ENCODE measurements at regions not wholly inside any gene's neighbourhood (a gene's known extent, or its start where the extent isn't known, plus 50 kb on each side); places are given as distances from the start of the nearest gene placed in this dataset.

DNA sequence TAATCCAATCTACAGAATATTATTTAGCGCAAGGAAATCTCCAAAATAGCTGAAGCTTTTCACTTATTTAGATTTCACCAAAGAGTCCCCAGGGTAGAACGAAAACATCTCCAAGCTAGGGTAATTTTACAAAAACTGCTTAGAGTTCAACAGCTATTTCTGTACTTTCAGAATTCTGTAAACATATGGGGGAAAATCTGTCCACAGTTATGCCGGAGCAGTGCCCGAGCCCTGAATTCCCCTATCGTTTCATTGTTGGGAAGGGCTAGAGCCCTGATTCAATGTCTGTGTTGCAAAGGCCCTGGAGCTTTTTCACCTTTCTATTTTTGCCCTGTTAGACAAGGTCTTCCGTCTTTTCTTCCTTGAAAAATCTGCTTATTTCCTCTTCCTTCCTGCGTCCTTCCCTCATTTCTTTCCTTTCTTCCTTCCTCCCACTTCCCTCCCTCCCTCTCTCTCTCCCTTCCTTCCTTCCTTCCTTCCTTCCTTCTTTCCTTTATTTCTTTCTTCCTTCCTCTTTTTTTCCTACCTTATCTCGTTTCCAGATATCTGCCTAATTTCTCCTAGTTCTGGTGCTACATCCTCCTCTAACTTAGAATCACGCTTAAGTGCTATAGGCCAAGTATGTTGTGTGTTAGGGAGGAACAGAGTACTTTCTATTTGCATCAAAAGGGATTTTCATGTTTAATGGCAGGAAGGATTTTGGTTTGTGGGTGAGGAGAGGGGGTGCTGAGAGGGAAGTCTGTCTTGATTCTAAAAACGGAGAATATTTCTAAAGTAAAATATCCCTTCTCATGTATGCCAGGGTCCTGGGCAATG is 122.5 kb upstream of the BMP2 start:
- Histone ChIP-seq H3K4ac (ENCODE audit: low read depth, low read length) (no peak overlapping the region), H3K9ac (ENCODE audit: extremely low read depth, insufficient read length, low read length) (no peak overlapping the region), H2BK15ac (ENCODE audit: low read depth, low read length) (no peak overlapping the region), H2BK120ac (ENCODE audit: low read depth, low read length, poor library complexity, severe bottlenecking) (no peak overlapping the region), H3K27me3 (ENCODE audit: insufficient read depth, low read length) (no peaks in the 10 kb centered on the region), H4K5ac (ENCODE audit: insufficient read length, low read depth, low read length) (no peak overlapping the region), H3T11ph (ENCODE audit: low read length) (no peak overlapping the region), H3K27ac (ENCODE audit: insufficient read length, low read depth, low read length) (no peak overlapping the region), H3K9me3 (ENCODE audit: control insufficient read depth, low read depth, low read length) (no peaks in the 10 kb centered on the region), H3K18ac (ENCODE audit: insufficient read length, low read depth, low read length) (no peak overlapping the region), H2BK5ac (ENCODE audit: insufficient read length, low read length) (no peak overlapping the region), H2BK12ac (ENCODE audit: insufficient read length, low read depth, low read length) (no peak overlapping the region), H3K23me2 (ENCODE audit: insufficient read length, low read depth, low read length, poor library complexity, severe bottlenecking) (no peaks in the 10 kb centered on the region), H2BK20ac (ENCODE audit: low read depth, low read length, poor library complexity, severe bottlenecking) (no peak overlapping the region), H3K4me2 (ENCODE audit: insufficient read depth, insufficient read length, low read length) (no peak overlapping the region), H3K56ac (ENCODE audit: insufficient read length, low read depth, low read length) (no peak overlapping the region), H4K8ac (replicated peaks; ENCODE audit: insufficient read length, low read depth, low read length) (no peak overlapping the region), H3K14ac (ENCODE audit: insufficient read depth, low read length) (no peak overlapping the region), H2AFZ (ENCODE audit: low read length) (no peak overlapping the region), H2AK5ac (ENCODE audit: insufficient read length, low read length) (no peak overlapping the region), H3K79me2 (ENCODE audit: insufficient read depth, low read length) (no peaks in the 10 kb centered on the region), H3K4me1 (ENCODE audit: insufficient read depth, low read length) (no peaks in the 10 kb centered on the region), H3K23ac (ENCODE audit: insufficient read length, low read depth, low read length) (no peak overlapping the region), H3K79me1 (ENCODE audit: insufficient read depth, low read depth, low read length, poor library complexity, severe bottlenecking) (no peaks in the 10 kb centered on the region), H4K20me1 (ENCODE audit: control insufficient read depth, insufficient read depth, insufficient read length) (no peaks in the 10 kb centered on the region), H4K91ac (ENCODE audit: insufficient read length, low read depth, low read length) (no peak overlapping the region)
- Mint-ChIP-seq H3K27ac (no peak overlapping the region; a peak in 1 of 7 replicates), H3K27me3 (ENCODE audit: low read depth) (no peaks in the 10 kb centered on the region), H3K9me3 (peaks cover 0 to 8% of the 10 kb centered on the region in 2 experiments; a peak in 3 of 5 replicates), H3K4me1 (no peaks in the 10 kb centered on the region), H3K4me3 (no peak overlapping the region), H3K36me3 (ENCODE audit: insufficient read depth in 1 of 3, low read depth in 3 of 3) (peaks cover 0 to 2% (median 0%) of the 10 kb centered on the region in 3 experiments; a peak in 2 of 7 replicates)
- no peak for DNase-seq
- 67% methylated on average over 1 of the region's 10 CpGs for WGBS (ENCODE audit: extremely low coverage, insufficient read length, low lambda C conversion rate)
- no peak for TF ChIP-seq CTCF (conservative IDR thresholded peaks at IDR 0.05)

Measured in H9 (cell line).